ENCODE measurements at regions not wholly inside any gene's neighbourhood (a gene's known extent, or its start where the extent isn't known, plus 50 kb on each side); places are given as distances from the start of the nearest gene placed in this dataset.

DNA sequence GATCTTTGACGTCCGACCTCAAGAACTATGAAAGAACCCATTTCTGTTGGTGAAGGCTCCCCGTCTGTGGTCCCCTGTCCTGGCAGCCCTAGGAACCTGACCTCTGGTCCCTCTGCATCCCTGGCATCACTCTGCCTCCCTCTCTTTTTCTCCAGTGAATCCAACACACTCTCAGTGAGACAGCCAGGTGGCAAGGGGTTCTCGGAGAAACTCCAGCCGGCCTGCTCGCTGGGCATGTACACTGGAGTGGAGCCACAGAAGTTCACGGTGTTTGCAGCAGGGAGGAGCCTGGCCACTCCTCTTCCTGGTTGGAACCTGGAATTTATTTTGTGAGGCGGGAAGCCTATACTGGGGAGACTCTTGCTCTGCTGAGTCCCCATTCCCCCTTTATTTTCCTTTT is 230.2 kb upstream of the AJAP1 start:
- Histone ChIP-seq H3K4me3 (ENCODE audit: insufficient read depth, low read depth, low read length) (no peak overlapping the region), H3K23ac (ENCODE audit: low read depth, low read length) (no peak overlapping the region), H3K56ac (ENCODE audit: extremely low read depth, insufficient read depth, low read length) (no peak overlapping the region), H4K91ac (ENCODE audit: insufficient read depth, low read depth, low read length) (no peak overlapping the region), H2AK5ac (ENCODE audit: low read depth, low read length) (no peak overlapping the region), H2AK9ac (replicated peaks; ENCODE audit: low read depth, low read length, poor library complexity) (no peak overlapping the region), H3K14ac (replicated peaks; ENCODE audit: low read depth, low read length) (no peak overlapping the region), H2BK20ac (ENCODE audit: low read depth, low read length) (no peak overlapping the region), H2BK5ac (ENCODE audit: low read depth, low read length, poor library complexity, severe bottlenecking) (no peak overlapping the region), H4K8ac (ENCODE audit: low read depth in 2 of 2, low read length in 2 of 2) (no peak overlapping the region), H3K4me2 (ENCODE audit: low read depth, low read length) (no peak overlapping the region), H3K79me1 (ENCODE audit: low read depth in 1 of 2, low read length in 2 of 2) (no peaks in the 10 kb centered on the region), H4K5ac (ENCODE audit: low read depth, low read length) (no peak overlapping the region), H2BK15ac (ENCODE audit: low read depth, low read length) (no peak overlapping the region), H3K9me1 (ENCODE audit: insufficient read depth, low read length) (no peaks in the 10 kb centered on the region), H3K18ac (ENCODE audit: low read depth, low read length) (no peak overlapping the region), H4K20me1 (ENCODE audit: insufficient read depth, low read length) (no peaks in the 10 kb centered on the region), H3K9me3 (ENCODE audit: control insufficient read depth, insufficient read depth, low read length) (peaks cover 37% of the 10 kb centered on the region), H3K27me3 (ENCODE audit: control insufficient read depth, insufficient read depth, low read length) (no peaks in the 10 kb centered on the region), H2AFZ (replicated peaks; ENCODE audit: low read length, poor library complexity) (no peak overlapping the region), H2BK120ac (ENCODE audit: low read depth, low read length) (no peak overlapping the region), H3K36me3 (ENCODE audit: control insufficient read depth, insufficient read depth, low read length) (no peaks in the 10 kb centered on the region), H3K27ac (ENCODE audit: insufficient read depth, low read length) (no peak overlapping the region), H3K9ac (ENCODE audit: low read depth, low read length) (no peak overlapping the region), H3K4me1 (ENCODE audit: control insufficient read depth, insufficient read depth, low read length) (no peaks in the 10 kb centered on the region), H3K4ac (ENCODE audit: low read depth, low read length) (no peak overlapping the region)
- TF ChIP-seq, protein P1, sequence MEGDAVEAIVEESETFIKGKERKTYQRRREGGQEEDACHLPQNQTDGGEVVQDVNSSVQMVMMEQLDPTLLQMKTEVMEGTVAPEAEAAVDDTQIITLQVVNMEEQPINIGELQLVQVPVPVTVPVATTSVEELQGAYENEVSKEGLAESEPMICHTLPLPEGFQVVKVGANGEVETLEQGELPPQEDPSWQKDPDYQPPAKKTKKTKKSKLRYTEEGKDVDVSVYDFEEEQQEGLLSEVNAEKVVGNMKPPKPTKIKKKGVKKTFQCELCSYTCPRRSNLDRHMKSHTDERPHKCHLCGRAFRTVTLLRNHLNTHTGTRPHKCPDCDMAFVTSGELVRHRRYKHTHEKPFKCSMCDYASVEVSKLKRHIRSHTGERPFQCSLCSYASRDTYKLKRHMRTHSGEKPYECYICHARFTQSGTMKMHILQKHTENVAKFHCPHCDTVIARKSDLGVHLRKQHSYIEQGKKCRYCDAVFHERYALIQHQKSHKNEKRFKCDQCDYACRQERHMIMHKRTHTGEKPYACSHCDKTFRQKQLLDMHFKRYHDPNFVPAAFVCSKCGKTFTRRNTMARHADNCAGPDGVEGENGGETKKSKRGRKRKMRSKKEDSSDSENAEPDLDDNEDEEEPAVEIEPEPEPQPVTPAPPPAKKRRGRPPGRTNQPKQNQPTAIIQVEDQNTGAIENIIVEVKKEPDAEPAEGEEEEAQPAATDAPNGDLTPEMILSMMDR (conservative IDR thresholded peaks at IDR 0.05; ENCODE audit: low read depth, low read length): no peak
- TF ChIP-seq FOS (IDR thresholded peaks at IDR 0.05; ENCODE audit: low read depth, low read length) (no peak), CEBPB (IDR thresholded peaks at IDR 0.05; ENCODE audit: low read depth, low read length) (no peak), POLR2A (IDR thresholded peaks at IDR 0.05; ENCODE audit: low read depth, low read length) (no peak), CHD1 (IDR thresholded peaks at IDR 0.05; ENCODE audit: low read depth, low read length) (no peak), USF2 (IDR thresholded peaks at IDR 0.05; ENCODE audit: low read depth, low read length) (no peak), NFE2L2 (IDR thresholded peaks at IDR 0.05; ENCODE audit: low read depth, low read length) (no peak), MAZ (IDR thresholded peaks at IDR 0.05; ENCODE audit: borderline replicate concordance, low read depth, low read length) (no peak), RFX5 (IDR thresholded peaks at IDR 0.05; ENCODE audit: low read depth, low read length) (no peak)
- TF ChIP-seq, protein P2, sequence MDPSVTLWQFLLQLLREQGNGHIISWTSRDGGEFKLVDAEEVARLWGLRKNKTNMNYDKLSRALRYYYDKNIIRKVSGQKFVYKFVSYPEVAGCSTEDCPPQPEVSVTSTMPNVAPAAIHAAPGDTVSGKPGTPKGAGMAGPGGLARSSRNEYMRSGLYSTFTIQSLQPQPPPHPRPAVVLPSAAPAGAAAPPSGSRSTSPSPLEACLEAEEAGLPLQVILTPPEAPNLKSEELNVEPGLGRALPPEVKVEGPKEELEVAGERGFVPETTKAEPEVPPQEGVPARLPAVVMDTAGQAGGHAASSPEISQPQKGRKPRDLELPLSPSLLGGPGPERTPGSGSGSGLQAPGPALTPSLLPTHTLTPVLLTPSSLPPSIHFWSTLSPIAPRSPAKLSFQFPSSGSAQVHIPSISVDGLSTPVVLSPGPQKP (IDR thresholded peaks at IDR 0.05; ENCODE audit: borderline replicate concordance, low read depth, low read length): no peak
- CTCF ChIA-PET: no interaction called here
- dilution Hi-C loops (cut with HindIII; ENCODE audit: low sequenced_read_pairs, unreplicated experiment) (no loop called here), in situ Hi-C loops (cut with MboI; ENCODE audit: low sequenced_read_pairs) (no loop called here), intact Hi-C loops (cut with micrococcal nuclease) (no loop called here)
- no TSS peak for BruUV-seq (replicated peaks)
- POLR2A ChIA-PET (ENCODE audit: unreplicated experiment): no interaction called here
- ATAC-seq (ENCODE audit: low read depth): no peak
- no peak for DNase-seq
- 58% methylated on average over 2 of the region's 8 CpGs; no CpG with 5 or more reads in 1 of the 2 experiments for WGBS, 2 experiments (ENCODE audit: extremely low coverage in 2 of 2, insufficient read length in 1 of 2)
